Kidney (tissue), 13 donors: ENCODE measurements at regions not wholly inside any gene's neighbourhood (a gene's known extent, or its start where the extent isn't known, plus 50 kb on each side); places are given as distances from the start of the nearest gene placed in this dataset.

Source experiments
- DNase-seq, 5 donors: peaks; one replicate each; pipeline ENCODE4 v3.0.0-alpha.2; 2013 to 2020
- FAIRE-seq: peaks from 2 replicates; lab custom pipeline; 2012; peaks lifted over from hg19 to GRCh38; lab: Jason Lieb, UNC
- H3K27ac ChIP-seq, 2 donors: one replicate each; pipeline ENCODE4 v1.7.0; 2013; ENCODE audit warnings: low read depth in 2 of 2, low read length in 2 of 2, inconsistent platforms in 1 of 2
- H3K27me3 ChIP-seq: one replicate; pipeline ENCODE4 v1.7.1; 2013; ENCODE audit warnings: low read length, inconsistent platforms; ENCODE audit not compliant: control insufficient read depth, insufficient read depth
- H3K36me3 ChIP-seq, 3 donors: one replicate each; pipeline versions ENCODE4 v1.7.0 to v1.7.1; 2013; ENCODE audit warnings: low read length in 3 of 3, control low read depth in 1 of 3, inconsistent platforms in 1 of 3; ENCODE audit not compliant: insufficient read depth in 3 of 3, control insufficient read depth in 2 of 3
- H3K4me1 ChIP-seq, 3 donors: one replicate each; pipeline versions ENCODE4 v1.7.0 to v1.7.1; 2013; ENCODE audit warnings: low read length in 3 of 3, inconsistent platforms in 1 of 3, low read depth in 1 of 3; ENCODE audit not compliant: control insufficient read depth in 2 of 3, insufficient read depth in 2 of 3
- H3K4me3 ChIP-seq, 3 donors: one replicate each; pipeline versions ENCODE4 v1.7.0 to v1.8.1; 2013; ENCODE audit warnings: low read length in 3 of 3, control low read depth in 1 of 3, inconsistent platforms in 1 of 3
- H3K9ac ChIP-seq, 3 donors: one replicate each; pipeline versions ENCODE4 v1.7.0 to v1.7.1; 2013; ENCODE audit warnings: low read length in 3 of 3, control low read depth in 1 of 3, inconsistent platforms in 1 of 3
- H3K9me3 ChIP-seq, 3 donors: one replicate each; pipeline versions ENCODE4 v1.7.0 to v1.7.1; 2013; ENCODE audit warnings: low read length in 3 of 3, control low read depth in 1 of 3, inconsistent platforms in 1 of 3; ENCODE audit not compliant: control insufficient read depth in 2 of 3, insufficient read depth in 1 of 3
- intact Hi-C: fragments of 100-400 bp; cut with DNase I; formaldehyde crosslinking; loops from one replicate; pipeline ENCODE4 v1.11.1; 2022
- TF ChIP-seq, protein P1 (sequence below): IDR thresholded peaks from 3 replicates; pipeline ENCODE4 v1.5.1; 2012; ENCODE audit warnings: mild to moderate bottlenecking, moderate library complexity, borderline replicate concordance; ENCODE audit not compliant: insufficient read depth; ENCODE audit errors: extremely low read depth
- donor health status: control.
- donor health status: control.
- donor health status: control.
- donor health status: control.
- donor health status: control.
- donor health status: DM: yes; HTN: yes; CAD: no.
- donor health status: Normal renal cell carcinoma (clear cell type).

- no peaks in the 10 kb centered on the region for H3K36me3 ChIP-seq
- no peaks in the 10 kb centered on the region for H3K27me3 ChIP-seq
- FAIRE-seq (no peak), DNase-seq (no peak)
- intact Hi-C loops = no loop called here
- H3K9me3 ChIP-seq = no peaks in the 10 kb centered on the region
- H3K9ac ChIP-seq = no peak overlapping the region
- no peak overlapping the region for H3K27ac ChIP-seq
- no peaks in the 10 kb centered on the region for H3K4me1 ChIP-seq
- TF ChIP-seq, protein P1, sequence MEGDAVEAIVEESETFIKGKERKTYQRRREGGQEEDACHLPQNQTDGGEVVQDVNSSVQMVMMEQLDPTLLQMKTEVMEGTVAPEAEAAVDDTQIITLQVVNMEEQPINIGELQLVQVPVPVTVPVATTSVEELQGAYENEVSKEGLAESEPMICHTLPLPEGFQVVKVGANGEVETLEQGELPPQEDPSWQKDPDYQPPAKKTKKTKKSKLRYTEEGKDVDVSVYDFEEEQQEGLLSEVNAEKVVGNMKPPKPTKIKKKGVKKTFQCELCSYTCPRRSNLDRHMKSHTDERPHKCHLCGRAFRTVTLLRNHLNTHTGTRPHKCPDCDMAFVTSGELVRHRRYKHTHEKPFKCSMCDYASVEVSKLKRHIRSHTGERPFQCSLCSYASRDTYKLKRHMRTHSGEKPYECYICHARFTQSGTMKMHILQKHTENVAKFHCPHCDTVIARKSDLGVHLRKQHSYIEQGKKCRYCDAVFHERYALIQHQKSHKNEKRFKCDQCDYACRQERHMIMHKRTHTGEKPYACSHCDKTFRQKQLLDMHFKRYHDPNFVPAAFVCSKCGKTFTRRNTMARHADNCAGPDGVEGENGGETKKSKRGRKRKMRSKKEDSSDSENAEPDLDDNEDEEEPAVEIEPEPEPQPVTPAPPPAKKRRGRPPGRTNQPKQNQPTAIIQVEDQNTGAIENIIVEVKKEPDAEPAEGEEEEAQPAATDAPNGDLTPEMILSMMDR = no peak
- H3K4me3 ChIP-seq = no peak overlapping the region
These were observed 91.5 kb upstream of the PROK2 start for GRCh38 chr3:71876135-71877105.

- Histone ChIP-seq H3K27me3 (no peaks in the 10 kb centered on the region), H3K36me3 (no peaks in the 10 kb centered on the region), H3K9ac (no peak overlapping the region), H3K4me1 (no peaks in the 10 kb centered on the region), H3K27ac (no peak overlapping the region), H3K9me3 (no peaks in the 10 kb centered on the region), H3K4me3 (no peak overlapping the region)
- DNase-seq (peak; percentile 83 to 88 (median 84)), FAIRE-seq (peak; percentile 23)
- TF ChIP-seq, protein P1 = peak; percentile 72
- intact Hi-C loops = no loop called here
These were observed 90.6 kb upstream of the PROK2 start for GRCh38 chr3:71875461-71875947.

GRCh38 chr3:71874618-71875017 is 89.7 kb upstream of the PROK2 start:
- no peak overlapping the region for H3K27ac ChIP-seq
- no peak overlapping the region for H3K4me3 ChIP-seq
- TF ChIP-seq, protein P1 = no peak
- H3K36me3 ChIP-seq = no peaks in the 10 kb centered on the region
- intact Hi-C loops = no loop called here
- H3K27me3 ChIP-seq = no peaks in the 10 kb centered on the region
- no peaks in the 10 kb centered on the region for H3K9me3 ChIP-seq
- H3K4me1 ChIP-seq = no peaks in the 10 kb centered on the region
- H3K9ac ChIP-seq = no peak overlapping the region
- no peak for FAIRE-seq
- no peak for DNase-seq
